ENCODE measurements at regions not wholly inside any gene's neighbourhood (a gene's known extent, or its start where the extent isn't known, plus 50 kb on each side); places are given as distances from the start of the nearest gene placed in this dataset.

GRCh38 chr7:33724201-33724600 lies 181.1 kb upstream of the BMPER start:
- in situ Hi-C loops (cut with MboI; ENCODE audit: low sequenced_read_pairs, unreplicated experiment): no loop called here

GRCh38 chr7:33725111-33726025 lies 180.0 kb upstream of the BMPER start:
- in situ Hi-C loops (cut with MboI; ENCODE audit: low sequenced_read_pairs, unreplicated experiment): loop anchor here (25.0 kb wide), 1 partner anchor 288 kb away; no protein-coding TSS in a partner anchor
- TF ChIP-seq CTCF (IDR thresholded peaks at IDR 0.05; ENCODE audit: borderline replicate concordance, control extremely low read depth, extremely low read depth, insufficient read depth, missing control alignments): no peak
- no peak for DNase-seq (ENCODE audit: low spot score)

More at GRCh38 chr7:33724201-33724600, 181.1 kb upstream of the BMPER start:
- DNase-seq (ENCODE audit: low spot score): no peak
- TF ChIP-seq CTCF (IDR thresholded peaks at IDR 0.05; ENCODE audit: borderline replicate concordance, control extremely low read depth, extremely low read depth, insufficient read depth, missing control alignments): no peak

DNA sequence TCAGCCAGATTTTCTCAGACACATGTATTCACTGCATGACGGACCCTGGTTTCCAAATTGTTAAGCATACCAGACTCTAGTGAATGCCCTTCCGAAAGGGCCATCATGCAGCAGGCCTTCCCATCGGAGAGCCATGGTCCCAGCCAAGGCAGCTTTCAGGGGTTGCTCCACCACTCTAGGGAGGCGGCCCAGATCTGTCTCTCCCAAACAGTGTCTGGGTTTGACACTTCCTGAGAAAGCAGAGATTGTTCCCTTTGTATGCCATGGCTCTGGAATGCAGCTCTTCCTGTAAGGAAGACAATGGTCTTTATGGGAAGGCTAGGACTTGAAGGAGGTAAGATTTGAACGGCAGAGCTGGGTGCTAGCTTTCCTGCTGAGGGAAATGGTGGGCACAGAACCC lies 178.8 kb upstream of the BMPER start:
- DNase-seq (ENCODE audit: low spot score): no peak
- in situ Hi-C loops (cut with MboI; ENCODE audit: low sequenced_read_pairs, unreplicated experiment): loop anchor here (25.0 kb wide), 1 partner anchor 289 kb away; no protein-coding TSS in a partner anchor
- TF ChIP-seq CTCF (IDR thresholded peaks at IDR 0.05; ENCODE audit: borderline replicate concordance, control extremely low read depth, extremely low read depth, insufficient read depth, missing control alignments): no peak

- DNase-seq (ENCODE audit: low spot score): no peak
- no peak for TF ChIP-seq CTCF (IDR thresholded peaks at IDR 0.05; ENCODE audit: borderline replicate concordance, control extremely low read depth, extremely low read depth, insufficient read depth, missing control alignments)
- in situ Hi-C loops (cut with MboI; ENCODE audit: low sequenced_read_pairs, unreplicated experiment): loop anchor here (25.0 kb wide), 1 partner anchor 290 kb away; no protein-coding TSS in a partner anchor
Observed at GRCh38 chr7:33727315-33727714, 178.0 kb upstream of the BMPER start.

- TF ChIP-seq CTCF (IDR thresholded peaks at IDR 0.05; ENCODE audit: borderline replicate concordance, control extremely low read depth, extremely low read depth, insufficient read depth, missing control alignments): no peak
Observed at GRCh38 chr7:33728873-33729551, 176.3 kb upstream of the BMPER start.

DNA sequence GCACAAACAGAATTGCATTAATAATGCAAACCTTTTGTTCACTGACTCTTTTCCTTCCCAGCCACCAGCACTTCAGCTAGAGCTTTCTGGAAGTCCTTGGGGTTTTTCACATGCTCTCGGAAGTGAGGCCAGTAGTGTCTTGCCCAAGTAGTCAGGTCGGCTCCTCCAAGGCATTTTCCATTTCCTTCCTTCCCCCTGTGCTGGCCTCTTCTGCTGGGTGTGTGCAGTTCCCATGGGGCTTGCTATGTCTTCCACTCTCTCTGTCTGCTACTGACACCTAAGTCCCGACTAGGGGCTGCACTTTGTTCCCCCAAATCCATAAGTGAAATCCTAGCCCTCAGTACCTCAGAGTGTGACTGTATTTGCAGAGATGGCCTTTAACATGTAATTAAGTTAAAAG lies 175.6 kb upstream of the BMPER start:
- in situ Hi-C loops (cut with MboI; ENCODE audit: low sequenced_read_pairs, unreplicated experiment): loop anchor here (25.0 kb wide), 1 partner anchor 292 kb away; no protein-coding TSS in a partner anchor
- TF ChIP-seq CTCF (IDR thresholded peaks at IDR 0.05; ENCODE audit: borderline replicate concordance, control extremely low read depth, extremely low read depth, insufficient read depth, missing control alignments): no peak

More at GRCh38 chr7:33728873-33729551, 176.3 kb upstream of the BMPER start:
- DNase-seq (ENCODE audit: low spot score): no peak
- in situ Hi-C loops (cut with MboI; ENCODE audit: low sequenced_read_pairs, unreplicated experiment): loop anchor here (25.0 kb wide), 1 partner anchor 292 kb away; no protein-coding TSS in a partner anchor

More for the DNA sequence above, 175.6 kb upstream of the BMPER start:
- no peak for DNase-seq (ENCODE audit: low spot score)

All from GM13976 (cell line).